ENCODE measurements at regions not wholly inside any gene's neighbourhood (a gene's known extent, or its start where the extent isn't known, plus 50 kb on each side); places are given as distances from the start of the nearest gene placed in this dataset.

- CTCF ChIA-PET = no interaction called here
- POLR2A ChIA-PET (ENCODE audit: unreplicated experiment) = interaction anchor here (0.6 kb wide), 1 partner anchor 103 kb away, joined by 5 read pairs; no protein-coding TSS in a partner anchor
- no peak overlapping the region for H3K27ac ChIP-seq (ENCODE audit: low read length)
- BruUV-seq (replicated peaks) = no TSS peak
- no peak for DNase-seq
- no peaks in the 10 kb centered on the region for H4K20me1 ChIP-seq (ENCODE audit: low read length)
- H3K9me3 ChIP-seq (ENCODE audit: low read length) = no peaks in the 10 kb centered on the region
- no peak for TF ChIP-seq CTCF (conservative IDR thresholded peaks at IDR 0.05; ENCODE audit: low read depth, low read length)
- TF ChIP-seq EZH2phosphoT487 (IDR thresholded peaks at IDR 0.05; ENCODE audit: borderline replicate concordance, low read length) = no peak
- no peak for TF ChIP-seq EZH2 (IDR thresholded peaks at IDR 0.05; ENCODE audit: low read length, unreplicated experiment)
- H3K9me2 ChIP-seq (replicated peaks; ENCODE audit: low read length) = 0 out of 2 replicates have a peak, but pooled peaks cover 4% of the 10 kb centered on the region
- no peaks in the 10 kb centered on the region for H3K36me3 ChIP-seq (ENCODE audit: low read depth, low read length)
- no peak overlapping the region for H3K4me3 ChIP-seq (ENCODE audit: low read length)
- no peaks in the 10 kb centered on the region for H3K79me2 ChIP-seq (ENCODE audit: low read length)
- no peak overlapping the region for H2AFZ ChIP-seq (ENCODE audit: low read length)
- no peaks in the 10 kb centered on the region for H3K27me3 ChIP-seq (ENCODE audit: low read length)
- H3K4me1 ChIP-seq (ENCODE audit: insufficient read depth, low read length) = peaks cover 8% of the 10 kb centered on the region; the same call in 1 of the 2 replicates
- H3F3A ChIP-seq (ENCODE audit: low read length, unreplicated experiment) = no peaks in the 10 kb centered on the region
- intact Hi-C loops (cut with micrococcal nuclease) = no loop called here
- H3K9ac ChIP-seq (ENCODE audit: low read length) = no peak overlapping the region
- ATAC-seq = no peak
- H3K4me2 ChIP-seq (ENCODE audit: low read length) = no peak overlapping the region
Observed at GRCh38 chr1:212181015-212181882, 104.0 kb upstream of the PPP2R5A start.

GRCh38 chr1:212182171-212182570, 103.0 kb upstream of the PPP2R5A start:
- no peak for DNase-seq
- Histone ChIP-seq H3K4me2 (ENCODE audit: low read length) (no peak overlapping the region), H2AFZ (ENCODE audit: low read length) (no peak overlapping the region), H4K20me1 (ENCODE audit: low read length) (no peaks in the 10 kb centered on the region), H3K27ac (ENCODE audit: low read length) (no peak overlapping the region), H3K9me2 (replicated peaks; ENCODE audit: low read length) (0 out of 2 replicates have a peak, but pooled peaks cover 4% of the 10 kb centered on the region), H3K79me2 (ENCODE audit: low read length) (no peaks in the 10 kb centered on the region), H3K9ac (ENCODE audit: low read length) (no peak overlapping the region), H3K4me3 (ENCODE audit: low read length) (no peak overlapping the region), H3K9me3 (ENCODE audit: low read length) (no peaks in the 10 kb centered on the region), H3K36me3 (ENCODE audit: low read depth, low read length) (no peaks in the 10 kb centered on the region), H3K27me3 (ENCODE audit: low read length) (no peaks in the 10 kb centered on the region), H3K4me1 (ENCODE audit: insufficient read depth, low read length) (peaks cover 8% of the 10 kb centered on the region; the same call in 1 of the 2 replicates), H3F3A (ENCODE audit: low read length, unreplicated experiment) (no peaks in the 10 kb centered on the region)
- BruUV-seq (replicated peaks) = no TSS peak
- intact Hi-C loops (cut with micrococcal nuclease) = no loop called here
- ChIA-PET CTCF (no interaction called here), POLR2A (ENCODE audit: unreplicated experiment) (no interaction called here)
- no peak for ATAC-seq
- TF ChIP-seq CTCF (conservative IDR thresholded peaks at IDR 0.05; ENCODE audit: low read depth, low read length) (no peak), EZH2phosphoT487 (IDR thresholded peaks at IDR 0.05; ENCODE audit: borderline replicate concordance, low read length) (no peak), EZH2 (IDR thresholded peaks at IDR 0.05; ENCODE audit: low read length, unreplicated experiment) (no peak)

GRCh38 chr1:212182579-212182978, 102.6 kb upstream of the PPP2R5A start:
- Histone ChIP-seq H3K9ac (ENCODE audit: low read length) (no peak overlapping the region), H3K27me3 (ENCODE audit: low read length) (no peaks in the 10 kb centered on the region), H4K20me1 (ENCODE audit: low read length) (no peaks in the 10 kb centered on the region), H3K4me1 (ENCODE audit: insufficient read depth, low read length) (peaks cover 8% of the 10 kb centered on the region; the same call in 1 of the 2 replicates), H3K79me2 (ENCODE audit: low read length) (no peaks in the 10 kb centered on the region), H2AFZ (ENCODE audit: low read length) (no peak overlapping the region), H3K36me3 (ENCODE audit: low read depth, low read length) (no peaks in the 10 kb centered on the region), H3K9me3 (ENCODE audit: low read length) (no peaks in the 10 kb centered on the region), H3K27ac (ENCODE audit: low read length) (no peak overlapping the region), H3K4me2 (ENCODE audit: low read length) (no peak overlapping the region), H3F3A (ENCODE audit: low read length, unreplicated experiment) (no peaks in the 10 kb centered on the region), H3K9me2 (replicated peaks; ENCODE audit: low read length) (0 out of 2 replicates have a peak, but pooled peaks cover 4% of the 10 kb centered on the region), H3K4me3 (ENCODE audit: low read length) (no peak overlapping the region)
- intact Hi-C loops (cut with micrococcal nuclease) = no loop called here
- DNase-seq (no peak), ATAC-seq (no peak)
- BruUV-seq (replicated peaks) = no TSS peak
- TF ChIP-seq CTCF (conservative IDR thresholded peaks at IDR 0.05; ENCODE audit: low read depth, low read length) = no peak
- TF ChIP-seq EZH2 (IDR thresholded peaks at IDR 0.05; ENCODE audit: low read length, unreplicated experiment) = no peak
- no peak for TF ChIP-seq EZH2phosphoT487 (IDR thresholded peaks at IDR 0.05; ENCODE audit: borderline replicate concordance, low read length)
- POLR2A ChIA-PET (ENCODE audit: unreplicated experiment) = no interaction called here
- CTCF ChIA-PET = no interaction called here
